ENCODE measurements at regions not wholly inside any gene's neighbourhood (a gene's known extent, or its start where the extent isn't known, plus 50 kb on each side); places are given as distances from the start of the nearest gene placed in this dataset.

DNA sequence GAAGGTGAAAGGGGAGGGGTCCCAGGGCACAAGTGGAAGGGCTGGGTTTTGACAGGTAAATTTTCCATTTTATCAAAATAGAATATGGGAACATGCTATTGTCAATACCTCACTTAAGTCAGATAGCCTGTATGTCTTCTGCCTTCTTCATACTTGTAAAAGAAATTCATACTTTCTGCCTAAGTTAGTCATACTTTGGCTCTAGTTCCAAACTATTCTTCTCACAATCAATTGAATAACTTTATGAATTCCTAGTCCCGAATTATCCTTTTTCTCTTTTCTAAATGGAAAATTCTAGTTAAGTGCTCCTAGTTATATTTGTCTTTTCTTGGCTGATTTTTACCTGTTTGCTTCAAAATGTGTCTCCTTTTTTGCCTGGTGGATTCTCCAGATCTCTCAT, 271.4 kb downstream of the CSNK1G3 start:
- H3K4me3 ChIP-seq (replicated peaks in 1 of 3): no peak overlapping the region
- no peak overlapping the region for H3K27ac ChIP-seq
- WGBS, 2 donors: 80 to 81% methylated on average over 1 of the region's 1 CpG
- H3K27me3 ChIP-seq: no peaks in the 10 kb centered on the region
- H3K4me1 ChIP-seq: peaks cover 0 to 3% of the 10 kb centered on the region in 2 donors
- H3K9me3 ChIP-seq: no peaks in the 10 kb centered on the region
- intact Hi-C loops (cut with DNase I): no loop called here
- H3K36me3 ChIP-seq: no peaks in the 10 kb centered on the region
- TF ChIP-seq POLR2A (IDR thresholded peaks at IDR 0.05): no peak
- TF ChIP-seq, protein P1, sequence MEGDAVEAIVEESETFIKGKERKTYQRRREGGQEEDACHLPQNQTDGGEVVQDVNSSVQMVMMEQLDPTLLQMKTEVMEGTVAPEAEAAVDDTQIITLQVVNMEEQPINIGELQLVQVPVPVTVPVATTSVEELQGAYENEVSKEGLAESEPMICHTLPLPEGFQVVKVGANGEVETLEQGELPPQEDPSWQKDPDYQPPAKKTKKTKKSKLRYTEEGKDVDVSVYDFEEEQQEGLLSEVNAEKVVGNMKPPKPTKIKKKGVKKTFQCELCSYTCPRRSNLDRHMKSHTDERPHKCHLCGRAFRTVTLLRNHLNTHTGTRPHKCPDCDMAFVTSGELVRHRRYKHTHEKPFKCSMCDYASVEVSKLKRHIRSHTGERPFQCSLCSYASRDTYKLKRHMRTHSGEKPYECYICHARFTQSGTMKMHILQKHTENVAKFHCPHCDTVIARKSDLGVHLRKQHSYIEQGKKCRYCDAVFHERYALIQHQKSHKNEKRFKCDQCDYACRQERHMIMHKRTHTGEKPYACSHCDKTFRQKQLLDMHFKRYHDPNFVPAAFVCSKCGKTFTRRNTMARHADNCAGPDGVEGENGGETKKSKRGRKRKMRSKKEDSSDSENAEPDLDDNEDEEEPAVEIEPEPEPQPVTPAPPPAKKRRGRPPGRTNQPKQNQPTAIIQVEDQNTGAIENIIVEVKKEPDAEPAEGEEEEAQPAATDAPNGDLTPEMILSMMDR (IDR thresholded peaks at IDR 0.05): no peak
- DNase-seq: no peak

DNA sequence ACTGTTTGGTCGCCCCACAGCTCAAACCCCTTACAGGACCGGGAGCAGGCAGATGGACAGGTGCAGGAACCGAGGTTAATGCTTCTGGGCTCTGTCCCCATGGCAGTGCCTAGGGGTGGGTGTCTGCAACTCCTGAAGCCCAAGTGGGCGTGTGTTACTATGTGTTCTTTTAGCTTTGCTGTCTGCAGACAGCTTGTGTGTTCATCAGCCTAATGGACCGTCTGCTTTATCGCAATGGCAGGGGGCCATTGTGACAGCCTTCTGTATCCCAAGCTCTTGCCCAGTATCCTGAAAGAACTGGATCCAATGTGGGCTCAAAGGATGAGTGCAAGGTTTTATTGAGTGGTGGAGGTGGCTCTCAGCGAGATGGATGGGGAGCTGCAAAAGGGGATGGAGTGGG, 266.7 kb downstream of the CSNK1G3 start:
- Histone ChIP-seq H3K9me3 (no peaks in the 10 kb centered on the region), H3K4me1 (no peaks in the 10 kb centered on the region), H3K27ac (no peak overlapping the region), H3K4me3 (replicated peaks in 1 of 3) (no peak overlapping the region), H3K27me3 (no peaks in the 10 kb centered on the region), H3K36me3 (no peaks in the 10 kb centered on the region)
- no peak for DNase-seq
- 96 to 97% methylated on average over 7 of the region's 7 CpGs for WGBS, 2 donors
- no peak for TF ChIP-seq POLR2A (IDR thresholded peaks at IDR 0.05)
- TF ChIP-seq, protein P1 (IDR thresholded peaks at IDR 0.05): no peak
- intact Hi-C loops (cut with DNase I): no loop called here

DNA sequence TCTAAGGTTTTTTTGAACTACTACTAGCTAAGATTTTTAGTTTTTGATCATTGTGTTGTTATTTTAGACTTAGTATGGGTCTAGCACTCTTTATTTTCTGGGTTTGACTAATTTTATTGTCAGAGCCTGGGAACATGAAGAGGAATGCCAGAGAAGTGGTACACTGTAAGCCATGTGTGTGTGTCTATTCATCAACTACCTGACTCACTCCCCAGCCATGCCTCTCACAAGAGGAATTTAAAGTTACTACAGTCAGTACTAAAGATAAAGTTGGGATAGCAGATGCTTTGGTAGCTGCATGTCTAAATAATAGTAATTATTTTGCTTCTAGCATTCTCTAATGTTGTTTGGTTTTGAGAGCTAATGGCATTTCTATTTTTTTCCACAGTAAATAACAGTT, 264.8 kb downstream of the CSNK1G3 start:
- Histone ChIP-seq H3K36me3 (no peaks in the 10 kb centered on the region), H3K4me1 (no peaks in the 10 kb centered on the region), H3K27me3 (no peaks in the 10 kb centered on the region), H3K27ac (no peak overlapping the region), H3K9me3 (no peaks in the 10 kb centered on the region), H3K4me3 (replicated peaks in 1 of 3) (no peak overlapping the region)
- TF ChIP-seq, protein P1 (IDR thresholded peaks at IDR 0.05): no peak
- no peak for TF ChIP-seq POLR2A (IDR thresholded peaks at IDR 0.05)
- no peak for DNase-seq
- intact Hi-C loops (cut with DNase I): no loop called here

DNA sequence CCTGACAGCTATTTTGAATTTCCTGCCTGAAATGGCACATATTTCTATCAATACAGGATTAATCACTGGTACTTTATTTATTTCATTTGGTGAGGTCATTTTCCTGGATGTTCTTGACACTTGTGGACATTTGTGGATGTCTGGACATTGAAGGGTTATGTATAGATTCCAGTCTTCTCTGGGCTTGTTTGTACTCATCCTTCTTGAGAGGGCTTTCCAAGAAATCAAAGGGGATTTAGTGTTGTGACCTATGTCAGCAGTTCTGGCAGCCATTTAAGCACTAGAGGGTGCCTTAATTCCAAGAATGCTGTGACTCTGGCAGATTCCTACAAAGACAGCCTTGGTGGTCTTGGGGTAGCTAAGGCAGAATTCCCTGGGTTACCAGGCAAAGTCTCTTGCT, 259.7 kb downstream of the CSNK1G3 start:
- no peaks in the 10 kb centered on the region for H3K36me3 ChIP-seq
- no peak overlapping the region for H3K27ac ChIP-seq
- H3K4me3 ChIP-seq (replicated peaks in 1 of 3): no peak overlapping the region
- no peaks in the 10 kb centered on the region for H3K27me3 ChIP-seq
- intact Hi-C loops (cut with DNase I): no loop called here
- no peak for DNase-seq
- TF ChIP-seq, protein P1 (IDR thresholded peaks at IDR 0.05): no peak
- no peak for TF ChIP-seq POLR2A (IDR thresholded peaks at IDR 0.05)
- no peaks in the 10 kb centered on the region for H3K4me1 ChIP-seq
- no peaks in the 10 kb centered on the region for H3K9me3 ChIP-seq

DNA sequence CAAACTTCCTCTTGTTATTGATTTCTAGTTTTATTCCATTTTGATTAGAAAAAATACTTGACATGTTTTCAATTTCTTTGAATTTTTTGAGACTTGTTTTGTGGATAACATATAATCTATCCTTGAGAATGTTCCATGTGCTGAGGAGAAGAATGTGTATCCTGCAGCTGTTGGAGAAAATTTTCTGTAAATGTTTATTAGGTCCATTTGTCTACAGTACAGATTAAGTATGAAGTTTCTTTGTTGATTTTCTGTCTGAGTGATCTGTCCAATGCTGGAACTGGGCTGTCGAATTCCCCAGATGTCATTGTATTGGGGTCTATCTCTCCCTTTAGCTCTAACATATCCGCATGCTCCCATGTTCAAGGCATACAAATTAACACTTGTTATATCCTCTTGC, 251.2 kb downstream of the CSNK1G3 start:
- no peak overlapping the region for H3K27ac ChIP-seq
- no peaks in the 10 kb centered on the region for H3K36me3 ChIP-seq
- no peaks in the 10 kb centered on the region for H3K27me3 ChIP-seq
- no peaks in the 10 kb centered on the region for H3K9me3 ChIP-seq
- DNase-seq: no peak
- 92 to 96% methylated on average over 2 of the region's 2 CpGs for WGBS, 2 donors
- intact Hi-C loops (cut with DNase I): no loop called here
- no peaks in the 10 kb centered on the region for H3K4me1 ChIP-seq
- H3K4me3 ChIP-seq (replicated peaks in 1 of 3): no peak overlapping the region
- TF ChIP-seq, protein P1 (IDR thresholded peaks at IDR 0.05): no peak
- TF ChIP-seq POLR2A (IDR thresholded peaks at IDR 0.05): no peak

Data from thyroid gland (tissue), 4 donors.